ENCODE measurements at regions not wholly inside any gene's neighbourhood (a gene's known extent, or its start where the extent isn't known, plus 50 kb on each side); places are given as distances from the start of the nearest gene placed in this dataset.
"Not testable (repeated sequence)": the region's sequence is repeated elsewhere in the genome, so short reads cannot be mapped to it uniquely, and the experiment has no call there.

DNA sequence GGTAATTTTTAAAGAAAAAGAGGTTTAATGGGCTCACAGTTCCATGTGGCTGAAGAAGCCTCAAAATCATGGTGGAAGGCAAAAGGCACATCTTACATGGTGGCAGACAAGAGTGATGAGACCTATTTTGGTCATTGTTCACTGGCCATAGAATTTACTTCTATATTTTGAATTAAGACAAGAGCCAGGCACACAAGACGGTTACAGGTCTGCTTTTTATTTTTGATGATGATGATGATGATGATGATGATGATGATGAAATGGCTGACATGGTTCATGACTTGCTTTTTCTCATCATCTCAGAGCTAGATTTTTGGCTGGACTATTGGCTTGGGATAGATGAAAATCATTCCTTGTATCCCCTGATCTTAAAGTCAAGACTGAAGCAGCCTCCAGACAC lies 229.3 kb downstream of the OTOP1 start:
- TF ChIP-seq, protein P1, sequence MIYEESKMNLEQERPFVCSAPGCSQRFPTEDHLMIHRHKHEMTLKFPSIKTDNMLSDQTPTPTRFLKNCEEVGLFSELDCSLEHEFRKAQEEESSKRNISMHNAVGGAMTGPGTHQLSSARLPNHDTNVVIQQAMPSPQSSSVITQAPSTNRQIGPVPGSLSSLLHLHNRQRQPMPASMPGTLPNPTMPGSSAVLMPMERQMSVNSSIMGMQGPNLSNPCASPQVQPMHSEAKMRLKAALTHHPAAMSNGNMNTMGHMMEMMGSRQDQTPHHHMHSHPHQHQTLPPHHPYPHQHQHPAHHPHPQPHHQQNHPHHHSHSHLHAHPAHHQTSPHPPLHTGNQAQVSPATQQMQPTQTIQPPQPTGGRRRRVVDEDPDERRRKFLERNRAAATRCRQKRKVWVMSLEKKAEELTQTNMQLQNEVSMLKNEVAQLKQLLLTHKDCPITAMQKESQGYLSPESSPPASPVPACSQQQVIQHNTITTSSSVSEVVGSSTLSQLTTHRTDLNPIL (CRISPR knock-in tag; IDR thresholded peaks at IDR 0.05; ENCODE audit: low read depth) = not testable (repeated sequence)
- TF ChIP-seq BACH2 (CRISPR knock-in tag; IDR thresholded peaks at IDR 0.05; ENCODE audit: borderline replicate concordance); SNAI2 (CRISPR knock-in tag; IDR thresholded peaks at IDR 0.05); ZFP30 (CRISPR knock-in tag; IDR thresholded peaks at IDR 0.05): not testable (repeated sequence)
- TF ChIP-seq, protein P2, sequence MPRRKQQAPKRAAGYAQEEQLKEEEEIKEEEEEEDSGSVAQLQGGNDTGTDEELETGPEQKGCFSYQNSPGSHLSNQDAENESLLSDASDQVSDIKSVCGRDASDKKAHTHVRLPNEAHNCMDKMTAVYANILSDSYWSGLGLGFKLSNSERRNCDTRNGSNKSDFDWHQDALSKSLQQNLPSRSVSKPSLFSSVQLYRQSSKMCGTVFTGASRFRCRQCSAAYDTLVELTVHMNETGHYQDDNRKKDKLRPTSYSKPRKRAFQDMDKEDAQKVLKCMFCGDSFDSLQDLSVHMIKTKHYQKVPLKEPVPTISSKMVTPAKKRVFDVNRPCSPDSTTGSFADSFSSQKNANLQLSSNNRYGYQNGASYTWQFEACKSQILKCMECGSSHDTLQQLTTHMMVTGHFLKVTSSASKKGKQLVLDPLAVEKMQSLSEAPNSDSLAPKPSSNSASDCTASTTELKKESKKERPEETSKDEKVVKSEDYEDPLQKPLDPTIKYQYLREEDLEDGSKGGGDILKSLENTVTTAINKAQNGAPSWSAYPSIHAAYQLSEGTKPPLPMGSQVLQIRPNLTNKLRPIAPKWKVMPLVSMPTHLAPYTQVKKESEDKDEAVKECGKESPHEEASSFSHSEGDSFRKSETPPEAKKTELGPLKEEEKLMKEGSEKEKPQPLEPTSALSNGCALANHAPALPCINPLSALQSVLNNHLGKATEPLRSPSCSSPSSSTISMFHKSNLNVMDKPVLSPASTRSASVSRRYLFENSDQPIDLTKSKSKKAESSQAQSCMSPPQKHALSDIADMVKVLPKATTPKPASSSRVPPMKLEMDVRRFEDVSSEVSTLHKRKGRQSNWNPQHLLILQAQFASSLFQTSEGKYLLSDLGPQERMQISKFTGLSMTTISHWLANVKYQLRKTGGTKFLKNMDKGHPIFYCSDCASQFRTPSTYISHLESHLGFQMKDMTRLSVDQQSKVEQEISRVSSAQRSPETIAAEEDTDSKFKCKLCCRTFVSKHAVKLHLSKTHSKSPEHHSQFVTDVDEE (CRISPR knock-in tag; IDR thresholded peaks at IDR 0.05) = not testable (repeated sequence)
